ENCODE measurements at regions not wholly inside any gene's neighbourhood (a gene's known extent, or its start where the extent isn't known, plus 50 kb on each side); places are given as distances from the start of the nearest gene placed in this dataset.
A peak's percentile ranks its signal among the peaks of the same experiment; 100 is the strongest.

DNA sequence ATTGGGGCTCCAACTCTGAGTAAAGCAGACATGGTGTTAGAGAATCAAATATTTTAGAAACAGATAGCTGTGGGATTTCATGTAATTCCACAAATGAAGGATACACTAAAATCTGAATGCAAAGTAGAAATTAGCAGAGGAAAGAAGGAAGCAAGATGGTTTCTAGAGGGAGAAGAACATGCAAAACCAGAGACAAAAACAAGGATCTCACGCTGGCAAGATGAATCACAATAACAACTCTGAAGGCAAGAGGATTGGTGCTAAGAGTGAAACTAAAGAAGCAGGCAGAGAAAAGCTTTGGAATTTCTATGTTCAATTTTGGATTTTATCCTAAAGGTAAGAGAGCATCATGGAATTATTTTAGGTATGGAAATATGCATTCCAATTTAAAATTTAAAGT is 857.2 kb upstream of the COX7C start:
- H3K9ac ChIP-seq (ENCODE audit: low read depth, low read length, poor library complexity), result no peak overlapping the region
- H4K91ac ChIP-seq (ENCODE audit: low read depth, low read length, poor library complexity), result no peak overlapping the region
- H3K18ac ChIP-seq (ENCODE audit: low read length), result no peak overlapping the region
- H2BK5ac ChIP-seq (ENCODE audit: low read length), result no peak overlapping the region
- H4K8ac ChIP-seq (ENCODE audit: low read depth, low read length), result no peak overlapping the region
- H3K79me1 ChIP-seq (ENCODE audit: low read depth, low read length), result no peaks in the 10 kb centered on the region
- no peak overlapping the region for H2BK12ac ChIP-seq (ENCODE audit: low read length)
- H2AFZ ChIP-seq (ENCODE audit: low read length), result no peak overlapping the region
- DNase-seq (ENCODE audit: low spot score), result no peak
- H2BK120ac ChIP-seq (ENCODE audit: low read depth, low read length), result no peak overlapping the region
- WGBS, 2 donors (ENCODE audit: extremely low coverage in 2 of 2, insufficient read length in 2 of 2, insufficient replicate concordance in 1 of 2), result no CpG with 5 or more reads among the region's 1 CpG
- no peak overlapping the region for H2AK5ac ChIP-seq (ENCODE audit: low read depth, low read length)
- no peaks in the 10 kb centered on the region for H3K27me3 ChIP-seq (ENCODE audit: control insufficient read depth in 3 of 3, insufficient read depth in 3 of 3, low read depth in 1 of 3, low read length in 3 of 3)
- H3K27ac ChIP-seq (replicated peaks; ENCODE audit: low read length), result no peak overlapping the region
- no peak overlapping the region for H2BK15ac ChIP-seq (ENCODE audit: low read length)
- H3K4me3 ChIP-seq (ENCODE audit: low read length in 2 of 2), result no peak overlapping the region
- H3K23ac ChIP-seq (ENCODE audit: low read depth, low read length, poor library complexity), result no peak overlapping the region
- H3K14ac ChIP-seq (ENCODE audit: low read length), result no peak overlapping the region
- peaks cover 0 to 2% of the 10 kb centered on the region in 2 donors for H3K9me3 ChIP-seq (replicated peaks in 1 of 2; ENCODE audit: control insufficient read depth in 2 of 2, insufficient read depth in 1 of 2, low read depth in 1 of 2, low read length in 2 of 2)
- H3K36me3 ChIP-seq (replicated peaks in 1 of 2; ENCODE audit: control insufficient read depth in 2 of 2, insufficient read depth in 2 of 2, low read length in 2 of 2), result no peaks in the 10 kb centered on the region
- no peak overlapping the region for H3K4me2 ChIP-seq (ENCODE audit: insufficient read depth, low read length, poor library complexity, severe bottlenecking)
- no peak overlapping the region for H3K4ac ChIP-seq (ENCODE audit: low read length)
- no peaks in the 10 kb centered on the region for H3K4me1 ChIP-seq (ENCODE audit: control insufficient read depth in 2 of 2, insufficient read depth in 1 of 2, low read depth in 1 of 2, low read length in 2 of 2)

DNA sequence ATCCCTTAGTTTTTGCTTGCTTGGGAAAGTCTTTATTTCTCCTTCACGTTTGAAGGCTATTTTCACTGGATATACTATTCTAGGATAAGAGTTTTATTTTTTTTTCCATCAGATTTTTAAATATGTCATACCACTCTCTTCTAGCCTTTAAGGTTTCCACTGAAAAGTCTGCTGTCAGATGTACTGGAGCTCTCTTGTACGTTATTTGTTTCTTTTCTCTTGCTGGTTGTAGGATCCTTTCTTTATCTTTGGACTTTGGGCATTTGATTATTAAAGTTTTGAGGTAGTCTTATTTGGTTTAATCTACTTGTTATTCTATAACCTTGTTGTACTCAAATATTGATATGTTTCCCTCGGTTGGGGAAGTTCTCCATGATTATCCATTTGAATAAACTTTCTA is 848.4 kb upstream of the COX7C start:
- WGBS, 2 donors (ENCODE audit: extremely low coverage in 2 of 2, insufficient read length in 2 of 2, insufficient replicate concordance in 1 of 2), result no CpG with 5 or more reads among the region's 3 CpGs
- Histone ChIP-seq H2BK5ac (ENCODE audit: low read length) (no peak overlapping the region), H3K4ac (ENCODE audit: low read length) (no peak overlapping the region), H2AFZ (ENCODE audit: low read length) (no peak overlapping the region), H3K14ac (ENCODE audit: low read length) (no peak overlapping the region), H3K9ac (ENCODE audit: low read depth, low read length, poor library complexity) (no peak overlapping the region), H3K9me3 (replicated peaks in 1 of 2; ENCODE audit: control insufficient read depth in 2 of 2, insufficient read depth in 1 of 2, low read depth in 1 of 2, low read length in 2 of 2) (no peaks in the 10 kb centered on the region), H2AK5ac (ENCODE audit: low read depth, low read length) (no peak overlapping the region), H3K27me3 (ENCODE audit: control insufficient read depth in 3 of 3, insufficient read depth in 3 of 3, low read depth in 1 of 3, low read length in 3 of 3) (no peaks in the 10 kb centered on the region), H4K91ac (ENCODE audit: low read depth, low read length, poor library complexity) (no peak overlapping the region), H3K27ac (replicated peaks; ENCODE audit: low read length) (no peak overlapping the region), H3K18ac (ENCODE audit: low read length) (no peak overlapping the region), H3K4me3 (ENCODE audit: low read length in 2 of 2) (no peak overlapping the region), H3K79me1 (ENCODE audit: low read depth, low read length) (no peaks in the 10 kb centered on the region), H2BK12ac (ENCODE audit: low read length) (no peak overlapping the region), H3K23ac (ENCODE audit: low read depth, low read length, poor library complexity) (no peak overlapping the region), H2BK15ac (ENCODE audit: low read length) (no peak overlapping the region), H3K36me3 (replicated peaks in 1 of 2; ENCODE audit: control insufficient read depth in 2 of 2, insufficient read depth in 2 of 2, low read length in 2 of 2) (no peaks in the 10 kb centered on the region), H3K4me2 (ENCODE audit: insufficient read depth, low read length, poor library complexity, severe bottlenecking) (no peak overlapping the region), H4K8ac (ENCODE audit: low read depth, low read length) (no peak overlapping the region), H2BK120ac (ENCODE audit: low read depth, low read length) (no peak overlapping the region), H3K4me1 (ENCODE audit: control insufficient read depth in 2 of 2, insufficient read depth in 1 of 2, low read depth in 1 of 2, low read length in 2 of 2) (no peaks in the 10 kb centered on the region)
- DNase-seq (ENCODE audit: low spot score), result no peak

DNA sequence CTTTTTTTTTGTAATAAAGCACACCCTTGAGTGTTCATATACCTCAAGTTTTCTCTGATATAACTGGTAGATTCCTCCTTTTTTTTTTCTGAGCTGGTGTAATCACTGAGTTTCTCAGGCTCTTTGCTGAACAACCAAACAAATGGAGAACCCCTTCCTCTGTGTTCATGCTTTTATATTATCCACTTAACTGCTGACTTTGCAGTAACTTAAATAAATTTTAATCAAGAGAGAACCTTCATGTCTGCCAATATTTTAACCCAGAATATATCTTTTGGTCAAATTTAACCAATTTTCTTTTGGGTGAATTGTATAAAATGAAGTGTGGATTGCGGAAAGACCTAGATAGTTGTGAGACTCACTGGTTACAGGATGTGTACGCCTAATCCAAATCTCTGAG is 833.0 kb upstream of the COX7C start:
- no peak overlapping the region for H4K91ac ChIP-seq (ENCODE audit: low read depth, low read length, poor library complexity)
- H2AFZ ChIP-seq (ENCODE audit: low read length), result no peak overlapping the region
- no CpG with 5 or more reads among the region's 2 CpGs for WGBS, 2 donors (ENCODE audit: extremely low coverage in 2 of 2, insufficient read length in 2 of 2, insufficient replicate concordance in 1 of 2)
- H2BK12ac ChIP-seq (ENCODE audit: low read length), result no peak overlapping the region
- no peak overlapping the region for H3K4me2 ChIP-seq (ENCODE audit: insufficient read depth, low read length, poor library complexity, severe bottlenecking)
- no peak for DNase-seq (ENCODE audit: low spot score)
- H3K36me3 ChIP-seq (replicated peaks in 1 of 2; ENCODE audit: control insufficient read depth in 2 of 2, insufficient read depth in 2 of 2, low read length in 2 of 2), result no peaks in the 10 kb centered on the region
- H3K18ac ChIP-seq (ENCODE audit: low read length), result no peak overlapping the region
- H2BK15ac ChIP-seq (ENCODE audit: low read length), result no peak overlapping the region
- no peak overlapping the region for H4K8ac ChIP-seq (ENCODE audit: low read depth, low read length)
- H3K79me1 ChIP-seq (ENCODE audit: low read depth, low read length), result no peaks in the 10 kb centered on the region
- no peak overlapping the region for H3K14ac ChIP-seq (ENCODE audit: low read length)
- H3K4me1 ChIP-seq (ENCODE audit: control insufficient read depth in 2 of 2, insufficient read depth in 1 of 2, low read depth in 1 of 2, low read length in 2 of 2), result no peaks in the 10 kb centered on the region
- no peaks in the 10 kb centered on the region for H3K9me3 ChIP-seq (replicated peaks in 1 of 2; ENCODE audit: control insufficient read depth in 2 of 2, insufficient read depth in 1 of 2, low read depth in 1 of 2, low read length in 2 of 2)
- no peak overlapping the region for H2BK120ac ChIP-seq (ENCODE audit: low read depth, low read length)
- H2BK5ac ChIP-seq (ENCODE audit: low read length), result no peak overlapping the region
- H3K27ac ChIP-seq (replicated peaks; ENCODE audit: low read length), result no peak overlapping the region
- no peak overlapping the region for H3K9ac ChIP-seq (ENCODE audit: low read depth, low read length, poor library complexity)
- H3K4ac ChIP-seq (ENCODE audit: low read length), result no peak overlapping the region
- no peak overlapping the region for H2AK5ac ChIP-seq (ENCODE audit: low read depth, low read length)
- no peak overlapping the region for H3K4me3 ChIP-seq (ENCODE audit: low read length in 2 of 2)
- no peak overlapping the region for H3K23ac ChIP-seq (ENCODE audit: low read depth, low read length, poor library complexity)
- H3K27me3 ChIP-seq (ENCODE audit: control insufficient read depth in 3 of 3, insufficient read depth in 3 of 3, low read depth in 1 of 3, low read length in 3 of 3), result no peaks in the 10 kb centered on the region

DNA sequence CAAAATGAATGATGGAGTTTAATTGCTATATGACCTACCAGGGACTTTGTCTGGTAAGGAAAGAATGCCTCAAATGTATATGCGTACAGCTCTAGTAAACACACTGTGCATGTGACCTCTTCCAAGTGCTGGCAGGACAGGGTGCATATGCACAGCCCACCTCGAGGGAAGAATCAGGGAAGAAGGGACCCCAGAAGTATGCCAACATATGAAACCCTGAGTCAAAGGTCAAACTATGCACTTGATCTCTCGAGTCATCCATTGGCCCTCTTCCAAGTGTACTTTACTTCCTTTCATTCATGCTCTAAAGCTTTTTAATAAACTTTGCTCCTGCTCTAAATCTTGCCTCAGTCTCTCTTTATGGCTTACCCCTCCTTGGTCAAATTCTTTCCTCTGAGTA is 804.6 kb upstream of the COX7C start:
- H4K91ac ChIP-seq (ENCODE audit: low read depth, low read length, poor library complexity), result no peak overlapping the region
- H2BK15ac ChIP-seq (ENCODE audit: low read length), result no peak overlapping the region
- no peaks in the 10 kb centered on the region for H3K4me1 ChIP-seq (ENCODE audit: control insufficient read depth in 2 of 2, insufficient read depth in 1 of 2, low read depth in 1 of 2, low read length in 2 of 2)
- no peak overlapping the region for H3K27ac ChIP-seq (replicated peaks; ENCODE audit: low read length)
- H2BK120ac ChIP-seq (ENCODE audit: low read depth, low read length), result no peak overlapping the region
- H4K8ac ChIP-seq (ENCODE audit: low read depth, low read length), result no peak overlapping the region
- H3K18ac ChIP-seq (ENCODE audit: low read length), result peak overlapping the region; percentile 35
- WGBS, 2 donors (ENCODE audit: extremely low coverage in 2 of 2, insufficient read length in 2 of 2, insufficient replicate concordance in 1 of 2), result no CpG with 5 or more reads among the region's 3 CpGs
- H3K27me3 ChIP-seq (ENCODE audit: control insufficient read depth in 3 of 3, insufficient read depth in 3 of 3, low read depth in 1 of 3, low read length in 3 of 3), result no peaks in the 10 kb centered on the region
- no peak overlapping the region for H3K4me3 ChIP-seq (ENCODE audit: low read length in 2 of 2)
- H3K36me3 ChIP-seq (replicated peaks in 1 of 2; ENCODE audit: control insufficient read depth in 2 of 2, insufficient read depth in 2 of 2, low read length in 2 of 2), result no peaks in the 10 kb centered on the region
- H3K79me1 ChIP-seq (ENCODE audit: low read depth, low read length), result no peaks in the 10 kb centered on the region
- H3K23ac ChIP-seq (ENCODE audit: low read depth, low read length, poor library complexity), result no peak overlapping the region
- no peak for DNase-seq (ENCODE audit: low spot score)
- H3K9ac ChIP-seq (ENCODE audit: low read depth, low read length, poor library complexity), result no peak overlapping the region
- no peak overlapping the region for H2BK5ac ChIP-seq (ENCODE audit: low read length)
- no peak overlapping the region for H2BK12ac ChIP-seq (ENCODE audit: low read length)
- no peak overlapping the region for H3K14ac ChIP-seq (ENCODE audit: low read length)
- no peak overlapping the region for H3K4ac ChIP-seq (ENCODE audit: low read length)
- no peak overlapping the region for H3K4me2 ChIP-seq (ENCODE audit: insufficient read depth, low read length, poor library complexity, severe bottlenecking)
- no peak overlapping the region for H2AFZ ChIP-seq (ENCODE audit: low read length)
- H3K9me3 ChIP-seq (replicated peaks in 1 of 2; ENCODE audit: control insufficient read depth in 2 of 2, insufficient read depth in 1 of 2, low read depth in 1 of 2, low read length in 2 of 2), result no peaks in the 10 kb centered on the region
- H2AK5ac ChIP-seq (ENCODE audit: low read depth, low read length), result no peak overlapping the region

Data from neuronal stem cell (in vitro differentiated cells).